Suprapubic skin (tissue), 3 donors: ENCODE measurements at regions not wholly inside any gene's neighbourhood (a gene's known extent, or its start where the extent isn't known, plus 50 kb on each side); places are given as distances from the start of the nearest gene placed in this dataset.

Experiments
- CTCF ChIP-seq, 2 donors: fragments of 200-600 bp in 1 of 2; fragments of 450-650 bp in 1 of 2; sonication (generic) in 1 of 2; IDR thresholded peaks; one replicate each; pipeline ENCODE4 v1.5.1; 2016 to 2019; ENCODE audit warnings: antibody characterized with exemption in 2 of 2, mild to moderate bottlenecking in 1 of 2, moderate library complexity in 1 of 2
- POLR2AphosphoS5 ChIP-seq, 3 donors: sonication (generic); formaldehyde crosslinking; IDR thresholded peaks; one replicate each; pipeline ENCODE4 v1.6.1; 2017; ENCODE audit warnings: antibody characterized with exemption in 3 of 3

DNA sequence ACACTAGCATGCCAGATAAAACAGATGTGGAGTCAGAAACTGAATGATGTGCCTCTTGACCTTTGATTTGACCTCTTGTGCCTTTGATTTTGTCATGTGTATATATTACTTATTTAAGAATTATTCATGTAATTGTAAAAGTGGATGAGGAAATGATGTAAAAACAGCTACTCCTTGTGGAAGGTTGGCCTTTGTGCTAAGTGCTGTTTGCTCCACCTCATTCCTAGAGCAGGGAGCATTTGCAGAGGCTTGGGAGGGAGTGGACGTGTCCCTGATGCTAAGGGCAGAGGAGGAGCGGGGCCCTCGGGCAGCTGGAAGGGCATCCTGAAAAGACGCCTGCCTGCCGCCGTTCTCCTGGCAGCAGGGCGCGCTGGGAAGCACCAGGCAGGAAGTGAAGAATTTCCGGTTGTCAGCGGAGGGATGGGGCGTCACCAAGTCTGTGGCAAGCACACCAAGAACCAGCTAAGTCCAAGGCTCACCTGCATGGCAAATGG, 197.6 kb upstream of the ZNF32 start:
- TF ChIP-seq CTCF (IDR thresholded peaks at IDR 0.05) (no peak), POLR2AphosphoS5 (IDR thresholded peaks at IDR 0.05) (peak in 1 of 3 donors; percentile 31)
